ENCODE measurements at regions not wholly inside any gene's neighbourhood (a gene's known extent, or its start where the extent isn't known, plus 50 kb on each side); places are given as distances from the start of the nearest gene placed in this dataset.

DNA sequence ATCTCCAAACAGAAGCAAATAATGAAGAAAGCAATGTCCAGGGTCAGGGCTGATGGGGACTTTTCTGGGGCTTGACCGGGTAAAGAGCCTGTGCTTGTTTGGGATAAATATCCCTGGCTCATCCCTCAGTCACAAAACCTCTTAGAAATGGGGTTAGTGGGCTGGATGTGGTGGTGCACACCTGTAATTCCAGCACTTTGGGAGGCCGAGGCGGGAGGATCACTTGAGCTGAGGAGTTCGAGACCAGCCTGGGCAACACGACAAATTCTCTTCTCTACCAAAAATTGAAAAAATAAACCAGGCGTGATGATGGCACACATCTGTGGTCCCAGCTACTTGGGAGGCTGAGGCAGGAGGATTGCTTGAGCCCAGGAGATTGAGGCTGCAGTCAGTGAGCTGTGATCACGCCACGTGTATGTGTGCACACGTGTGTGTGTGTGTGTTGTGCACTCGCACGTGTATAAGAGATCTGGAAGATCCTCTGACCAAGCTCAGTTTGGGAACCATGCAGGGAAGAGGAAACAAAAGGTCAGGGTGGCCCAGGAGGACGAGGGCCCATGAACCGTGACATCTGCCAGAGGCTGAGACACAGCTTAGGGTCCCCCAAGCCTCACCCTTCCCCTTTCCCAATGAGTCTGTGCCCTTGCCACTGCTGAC, 258.6 kb downstream of the TEX36 start:
- ChIA-PET POLR2A (no interaction called here), CTCF (no interaction called here)
- TF ChIP-seq ELF4 (IDR thresholded peaks at IDR 0.05), result no peak
- TF ChIP-seq SP1 (IDR thresholded peaks at IDR 0.05), result no peak
- TF ChIP-seq, protein P1, sequence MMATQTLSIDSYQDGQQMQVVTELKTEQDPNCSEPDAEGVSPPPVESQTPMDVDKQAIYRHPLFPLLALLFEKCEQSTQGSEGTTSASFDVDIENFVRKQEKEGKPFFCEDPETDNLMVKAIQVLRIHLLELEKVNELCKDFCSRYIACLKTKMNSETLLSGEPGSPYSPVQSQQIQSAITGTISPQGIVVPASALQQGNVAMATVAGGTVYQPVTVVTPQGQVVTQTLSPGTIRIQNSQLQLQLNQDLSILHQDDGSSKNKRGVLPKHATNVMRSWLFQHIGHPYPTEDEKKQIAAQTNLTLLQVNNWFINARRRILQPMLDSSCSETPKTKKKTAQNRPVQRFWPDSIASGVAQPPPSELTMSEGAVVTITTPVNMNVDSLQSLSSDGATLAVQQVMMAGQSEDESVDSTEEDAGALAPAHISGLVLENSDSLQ (IDR thresholded peaks at IDR 0.05), result no peak
- TF ChIP-seq CTBP1 (IDR thresholded peaks at IDR 0.05; ENCODE audit: borderline replicate concordance), result no peak
- TF ChIP-seq BHLHE40 (IDR thresholded peaks at IDR 0.05; ENCODE audit: borderline replicate concordance), result no peak
- no peak for TF ChIP-seq ARNT (IDR thresholded peaks at IDR 0.05)
- no peak for TF ChIP-seq ZNF384 (IDR thresholded peaks at IDR 0.05)
- no peak for DNase-seq (ENCODE audit: extremely low spot score)

DNA sequence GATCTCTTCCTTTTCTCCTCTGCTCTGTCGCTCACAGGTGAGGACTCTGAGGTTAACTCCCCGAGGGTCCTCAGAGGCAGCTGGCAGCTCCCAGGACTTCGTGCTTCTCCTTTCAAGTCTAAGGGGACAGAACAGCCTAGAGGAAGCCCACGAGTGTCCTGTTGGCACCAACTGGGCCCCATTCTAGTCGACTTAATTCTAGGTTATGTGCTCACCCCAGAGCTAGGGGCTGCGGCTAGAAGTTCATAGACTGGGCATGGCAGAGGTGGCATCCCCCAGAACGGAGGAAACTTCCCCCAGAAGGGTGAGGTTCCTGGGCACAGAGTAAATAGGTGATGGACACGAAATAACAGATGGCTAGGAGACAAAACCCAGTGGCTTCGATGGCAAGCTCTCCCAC, 259.4 kb downstream of the TEX36 start:
- ChIA-PET CTCF (interaction anchor here (1.0 kb wide), 1 partner anchor 25 kb away, joined by 4 read pairs; no protein-coding TSS in a partner anchor), POLR2A (no interaction called here)
- no peak for DNase-seq (ENCODE audit: extremely low spot score)
- TF ChIP-seq, protein P1 (IDR thresholded peaks at IDR 0.05), result no peak
- TF ChIP-seq SP1 (IDR thresholded peaks at IDR 0.05) (no peak), SUZ12 (IDR thresholded peaks at IDR 0.05) (no peak), TARDBP (IDR thresholded peaks at IDR 0.05) (no peak), ZNF384 (IDR thresholded peaks at IDR 0.05) (no peak), FOXM1 (IDR thresholded peaks at IDR 0.05; ENCODE audit: borderline replicate concordance) (no peak), FOXK2 (IDR thresholded peaks at IDR 0.05) (no peak), BHLHE40 (IDR thresholded peaks at IDR 0.05; ENCODE audit: borderline replicate concordance) (no peak), L3MBTL2 (conservative IDR thresholded peaks at IDR 0.05) (no peak), CTBP1 (IDR thresholded peaks at IDR 0.05; ENCODE audit: borderline replicate concordance) (no peak), FOXA1 (IDR thresholded peaks at IDR 0.05) (no peak), ARNT (IDR thresholded peaks at IDR 0.05) (no peak), ELF4 (IDR thresholded peaks at IDR 0.05) (no peak), LEF1 (IDR thresholded peaks at IDR 0.05; ENCODE audit: borderline replicate concordance) (no peak)

DNA sequence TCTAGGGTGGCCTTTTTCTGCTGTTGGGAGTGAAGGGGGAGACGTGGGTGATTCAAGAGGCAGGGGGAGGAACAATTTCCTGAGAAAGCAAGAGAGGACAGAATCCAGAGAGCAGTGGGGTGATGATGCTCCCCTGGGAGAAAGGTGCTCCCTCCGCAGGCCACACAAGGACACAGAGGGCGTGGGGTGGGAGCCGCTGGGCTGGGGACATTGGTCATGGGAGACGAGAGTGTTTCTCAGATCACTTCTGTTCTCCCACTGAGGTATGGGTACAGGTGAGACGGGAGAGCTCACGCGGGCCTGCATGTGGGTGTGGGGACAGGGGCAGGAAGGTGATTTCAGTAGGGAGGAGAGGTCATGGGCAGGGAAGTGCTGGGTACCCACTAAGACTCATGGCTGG, 259.5 kb upstream of the CTBP2 start:
- TF ChIP-seq SUZ12 (IDR thresholded peaks at IDR 0.05) (no peak), L3MBTL2 (conservative IDR thresholded peaks at IDR 0.05) (no peak), ELF4 (IDR thresholded peaks at IDR 0.05) (no peak), FOXM1 (IDR thresholded peaks at IDR 0.05; ENCODE audit: borderline replicate concordance) (no peak)
- TF ChIP-seq, protein P1 (IDR thresholded peaks at IDR 0.05), result no peak
- DNase-seq (ENCODE audit: extremely low spot score), result no peak
- POLR2A ChIA-PET, result no interaction called here
- CTCF ChIA-PET, result no interaction called here

DNA sequence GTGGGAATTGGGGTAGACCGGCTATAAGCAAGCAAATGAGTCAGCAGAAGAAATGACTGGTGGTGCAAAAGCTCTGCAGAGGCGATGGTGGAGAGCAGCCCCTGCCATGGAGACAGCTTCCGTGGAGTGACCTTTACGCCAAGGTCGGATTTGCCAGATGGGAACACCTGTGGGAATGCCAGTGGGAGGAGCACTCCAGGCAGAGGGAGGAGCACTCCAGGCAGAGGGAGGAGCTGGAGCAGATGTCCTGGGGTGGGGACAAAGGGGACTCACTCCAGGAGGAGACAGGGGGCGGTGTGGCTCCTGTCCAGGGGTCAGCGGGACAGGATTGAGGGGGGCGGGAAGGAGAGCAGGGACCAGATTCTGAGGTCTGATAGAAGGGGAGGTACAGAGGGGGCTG, 258.8 kb upstream of the CTBP2 start:
- no peak for DNase-seq (ENCODE audit: extremely low spot score)
- ChIA-PET POLR2A (no interaction called here), CTCF (no interaction called here)
- TF ChIP-seq, protein P1 (IDR thresholded peaks at IDR 0.05), result no peak
- TF ChIP-seq FOXA1 (IDR thresholded peaks at IDR 0.05) (no peak), ARNT (IDR thresholded peaks at IDR 0.05) (no peak), ELF4 (IDR thresholded peaks at IDR 0.05) (no peak), FOXM1 (IDR thresholded peaks at IDR 0.05; ENCODE audit: borderline replicate concordance) (no peak), ZNF384 (IDR thresholded peaks at IDR 0.05) (no peak), NFRKB (IDR thresholded peaks at IDR 0.05) (no peak), HDGF (IDR thresholded peaks at IDR 0.05; ENCODE audit: borderline replicate concordance) (no peak), CTBP1 (IDR thresholded peaks at IDR 0.05; ENCODE audit: borderline replicate concordance) (no peak), SUZ12 (IDR thresholded peaks at IDR 0.05) (no peak), BHLHE40 (IDR thresholded peaks at IDR 0.05; ENCODE audit: borderline replicate concordance) (no peak), FOXK2 (IDR thresholded peaks at IDR 0.05) (no peak), SP1 (IDR thresholded peaks at IDR 0.05) (no peak)

DNA sequence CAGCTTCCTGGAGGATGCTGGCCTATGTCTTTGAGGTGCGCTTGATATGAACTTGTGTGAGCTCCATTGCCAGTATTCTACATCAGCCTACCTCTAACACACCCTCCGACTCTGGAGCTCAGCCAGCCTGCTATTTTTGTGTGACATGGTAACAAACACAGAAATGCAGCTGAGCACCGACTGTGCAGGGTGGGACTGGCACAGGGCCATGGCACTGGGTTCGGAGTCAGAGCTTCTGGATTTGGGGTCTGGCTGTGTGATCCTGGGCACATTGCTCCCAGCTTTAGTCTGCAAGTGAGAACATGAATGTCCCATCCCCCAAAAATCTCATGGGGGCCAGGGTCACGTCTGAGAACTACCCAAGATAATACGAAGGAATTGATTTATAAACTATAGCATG, 257.2 kb upstream of the CTBP2 start:
- TF ChIP-seq, protein P1 (IDR thresholded peaks at IDR 0.05), result no peak
- TF ChIP-seq ARNT (IDR thresholded peaks at IDR 0.05), result no peak
- TF ChIP-seq FOXM1 (IDR thresholded peaks at IDR 0.05; ENCODE audit: borderline replicate concordance), result no peak
- no peak for TF ChIP-seq NFRKB (IDR thresholded peaks at IDR 0.05)
- TF ChIP-seq CTBP1 (IDR thresholded peaks at IDR 0.05; ENCODE audit: borderline replicate concordance), result no peak
- no peak for TF ChIP-seq SUZ12 (IDR thresholded peaks at IDR 0.05)
- TF ChIP-seq TARDBP (IDR thresholded peaks at IDR 0.05), result no peak
- no peak for TF ChIP-seq LEF1 (IDR thresholded peaks at IDR 0.05; ENCODE audit: borderline replicate concordance)
- POLR2A ChIA-PET, result no interaction called here
- CTCF ChIA-PET, result interaction anchor here (0.7 kb wide), 1 partner anchor 30 kb away, joined by 3 read pairs; no protein-coding TSS in a partner anchor
- no peak for DNase-seq (ENCODE audit: extremely low spot score)
